MM.1S (cell line): ENCODE measurements at regions not wholly inside any gene's neighbourhood (a gene's known extent, or its start where the extent isn't known, plus 50 kb on each side); places are given as distances from the start of the nearest gene placed in this dataset.

Experiments used
- DNase-seq: peaks from one replicate; pipeline ENCODE4 v3.0.0-alpha.2; 2015
- H2AFZ ChIP-seq: fragments of 300-600 bp; sonication (generic); 2 replicates; pipeline ENCODE4 v1.6.0; 2016; ENCODE audit warnings: antibody characterized with exemption, low read length
- H3F3A ChIP-seq: fragments of 300-600 bp; sonication (generic); 2 replicates; pipeline ENCODE4 v1.6.1; 2016; ENCODE audit warnings: mild to moderate bottlenecking, antibody characterized with exemption, low read length, moderate library complexity, mixed read lengths; ENCODE audit not compliant: insufficient read depth
- H3K27ac ChIP-seq: fragments of 300-600 bp; sonication (generic); 2 replicates; pipeline ENCODE4 v1.5.1; 2016; ENCODE audit warnings: mild to moderate bottlenecking, low read length
- H3K27me3 ChIP-seq: fragments of 300-600 bp; sonication (generic); replicated peaks from 2 replicates; pipeline ENCODE4 v1.6.0; 2016; ENCODE audit warnings: low read length; ENCODE audit not compliant: insufficient read depth
- H3K36me3 ChIP-seq: fragments of 300-600 bp; sonication (generic); replicated peaks from 2 replicates; pipeline ENCODE4 v1.6.1; 2016; ENCODE audit warnings: mild to moderate bottlenecking, low read length, mixed read lengths; ENCODE audit not compliant: insufficient read depth
- H3K4me1 ChIP-seq: fragments of 300-600 bp; sonication (generic); 2 replicates; pipeline ENCODE4 v1.6.1; 2016; ENCODE audit warnings: low read length, mixed read lengths
- H3K4me2 ChIP-seq: fragments of 300-600 bp; sonication (generic); 2 replicates; pipeline ENCODE4 v1.6.0; 2016; ENCODE audit warnings: low read depth, low read length
- H3K4me3 ChIP-seq: fragments of 300-600 bp; sonication (generic); 2 replicates; pipeline ENCODE4 v1.5.1; 2016; ENCODE audit warnings: low read length, mixed read lengths
- H3K79me2 ChIP-seq: fragments of 300-600 bp; sonication (generic); 2 replicates; pipeline ENCODE4 v1.6.1; 2016; ENCODE audit warnings: mixed run types, low read length, mixed read lengths
- H3K9ac ChIP-seq: fragments of 300-600 bp; sonication (generic); 2 replicates; pipeline ENCODE4 v1.6.1; 2016; ENCODE audit warnings: low read length, mixed read lengths
- H3K9me2 ChIP-seq: fragments of 300-600 bp; sonication (generic); replicated peaks from 2 replicates; pipeline ENCODE4 v1.6.1; 2016; ENCODE audit warnings: mild to moderate bottlenecking, low read length, mixed read lengths; ENCODE audit not compliant: insufficient read depth
- H3K9me3 ChIP-seq: fragments of 300-600 bp; sonication (generic); replicated peaks from 2 replicates; pipeline ENCODE4 v1.6.1; 2016; ENCODE audit warnings: mild to moderate bottlenecking, low read length, mixed read lengths; ENCODE audit not compliant: insufficient read depth
- H4K20me1 ChIP-seq: fragments of 300-600 bp; sonication (generic); 2 replicates; pipeline ENCODE4 v1.6.1; 2016; ENCODE audit warnings: mild to moderate bottlenecking, low read length, moderate library complexity, mixed read lengths; ENCODE audit not compliant: insufficient read depth
- CTCF ChIP-seq: fragments of 300-600 bp; sonication (generic); IDR thresholded peaks from 2 replicates; pipeline ENCODE4 v1.5.1; 2016; ENCODE audit warnings: antibody characterized with exemption, low read length, mixed read lengths
- EZH2 ChIP-seq: fragments of 300-600 bp; sonication (generic); optimal IDR thresholded peaks from 2 replicates; pipeline ENCODE3; 2017; ENCODE audit warnings: low read depth, mild to moderate bottlenecking, antibody characterized with exemption, low read length, mixed read lengths
- EZH2phosphoT487 ChIP-seq: fragments of 300-600 bp; sonication (generic); IDR thresholded peaks from 2 replicates; pipeline ENCODE4 v1.6.1; 2018; ENCODE audit warnings: antibody characterized with exemption, low read length

DNA sequence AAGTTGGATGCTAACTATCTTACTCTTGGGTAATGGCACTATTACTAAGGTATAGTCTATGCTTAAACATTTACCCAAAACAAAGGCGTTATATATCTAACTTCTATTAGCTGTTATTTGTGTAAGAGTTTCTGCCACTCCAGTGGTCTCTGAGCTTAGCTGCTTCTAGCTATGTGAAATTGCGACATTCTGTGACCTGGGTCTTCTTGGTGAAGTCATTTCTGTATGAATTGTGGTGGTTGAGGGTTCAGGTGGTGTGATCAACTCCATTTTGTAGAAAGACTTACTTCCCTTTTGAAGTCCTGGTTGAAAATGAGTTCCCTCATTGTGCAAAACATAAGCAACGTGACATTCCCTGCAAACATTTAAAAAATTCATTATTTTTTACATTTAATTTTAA is 221.6 kb downstream of the PIK3C3 start:
- no peaks in the 10 kb centered on the region for H3K27me3 ChIP-seq
- H3K79me2 ChIP-seq = no peaks in the 10 kb centered on the region
- H3K4me2 ChIP-seq = no peak overlapping the region
- no peaks in the 10 kb centered on the region for H3F3A ChIP-seq
- H3K36me3 ChIP-seq = no peaks in the 10 kb centered on the region
- TF ChIP-seq CTCF (no peak), EZH2 (no peak), EZH2phosphoT487 (no peak)
- no peak overlapping the region for H3K4me3 ChIP-seq
- no peak for DNase-seq
- no peaks in the 10 kb centered on the region for H4K20me1 ChIP-seq
- H3K4me1 ChIP-seq = no peaks in the 10 kb centered on the region
- no peaks in the 10 kb centered on the region for H3K9me3 ChIP-seq
- no peak overlapping the region for H2AFZ ChIP-seq
- H3K9ac ChIP-seq = no peak overlapping the region
- H3K9me2 ChIP-seq = no peaks in the 10 kb centered on the region
- H3K27ac ChIP-seq = no peak overlapping the region

- Histone ChIP-seq H3K9me3 (no peaks in the 10 kb centered on the region), H3K4me2 (no peak overlapping the region), H4K20me1 (no peaks in the 10 kb centered on the region), H3K27me3 (no peaks in the 10 kb centered on the region), H3K36me3 (no peaks in the 10 kb centered on the region), H3K4me1 (no peaks in the 10 kb centered on the region), H3K79me2 (no peaks in the 10 kb centered on the region), H3K9me2 (no peaks in the 10 kb centered on the region), H3K4me3 (no peak overlapping the region), H2AFZ (no peak overlapping the region), H3F3A (no peaks in the 10 kb centered on the region), H3K27ac (no peak overlapping the region), H3K9ac (no peak overlapping the region)
- DNase-seq = no peak
- no peak for TF ChIP-seq CTCF
- no peak for TF ChIP-seq EZH2
- TF ChIP-seq EZH2phosphoT487 = no peak
Observed at GRCh38 chr18:42177390-42177789, 222.4 kb downstream of the PIK3C3 start.

GRCh38 chr18:42178376-42179080 is 223.5 kb downstream of the PIK3C3 start:
- H3K36me3 ChIP-seq = no peaks in the 10 kb centered on the region
- no peaks in the 10 kb centered on the region for H3K4me1 ChIP-seq
- H2AFZ ChIP-seq = no peak overlapping the region
- DNase-seq = no peak
- H3K9me2 ChIP-seq = no peaks in the 10 kb centered on the region
- H3K27me3 ChIP-seq = no peaks in the 10 kb centered on the region
- H3K27ac ChIP-seq = no peak overlapping the region
- H3K4me3 ChIP-seq = no peak overlapping the region
- no peaks in the 10 kb centered on the region for H4K20me1 ChIP-seq
- no peak overlapping the region for H3K4me2 ChIP-seq
- H3K79me2 ChIP-seq = no peaks in the 10 kb centered on the region
- no peak overlapping the region for H3K9ac ChIP-seq
- H3K9me3 ChIP-seq = no peaks in the 10 kb centered on the region
- TF ChIP-seq CTCF (no peak), EZH2 (no peak), EZH2phosphoT487 (no peak)
- H3F3A ChIP-seq = no peaks in the 10 kb centered on the region
